ENCODE measurements at regions not wholly inside any gene's neighbourhood (a gene's known extent, or its start where the extent isn't known, plus 50 kb on each side); places are given as distances from the start of the nearest gene placed in this dataset.

DNA sequence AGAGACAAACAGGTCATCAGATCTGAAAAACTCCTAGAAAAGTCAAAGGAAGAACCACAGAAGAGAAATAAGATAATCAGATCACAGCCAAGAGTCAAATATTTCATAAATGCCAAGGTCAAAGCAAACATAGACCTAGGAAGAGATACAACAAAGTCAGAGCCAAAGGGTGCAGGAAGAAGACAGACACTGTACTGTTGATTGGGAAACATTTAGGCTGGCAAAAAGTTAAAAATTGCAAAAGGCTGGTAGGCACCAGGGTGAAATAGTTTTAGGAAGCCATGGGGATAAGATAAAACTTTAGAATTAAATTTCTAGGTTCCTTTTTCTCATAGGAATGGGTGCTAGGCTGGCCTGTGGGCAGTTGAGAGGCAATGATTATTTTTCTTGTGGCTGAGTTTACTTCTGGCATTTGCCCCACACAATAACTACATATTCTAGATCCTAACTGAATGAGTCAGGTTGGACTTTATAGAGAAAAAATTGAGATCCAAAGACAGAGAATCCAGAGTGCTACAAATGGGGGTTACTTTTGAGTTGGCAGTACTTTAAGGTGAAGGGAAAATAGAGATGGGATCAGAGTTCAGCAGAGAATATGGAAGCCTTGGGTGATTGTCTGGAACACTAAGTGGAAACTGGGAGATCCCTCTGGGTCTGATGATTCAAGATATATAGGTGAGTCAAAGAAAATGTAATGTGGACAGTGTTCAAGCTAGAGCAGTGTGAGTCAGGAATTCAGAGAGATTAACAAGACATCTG lies 215.5 kb downstream of the C12orf50 start:
- no peak overlapping the region for H3K4me3 ChIP-seq (ENCODE audit: low read length)
- DNase-seq (ENCODE audit: low read depth): peak; percentile 87
- TF ChIP-seq, protein P1, sequence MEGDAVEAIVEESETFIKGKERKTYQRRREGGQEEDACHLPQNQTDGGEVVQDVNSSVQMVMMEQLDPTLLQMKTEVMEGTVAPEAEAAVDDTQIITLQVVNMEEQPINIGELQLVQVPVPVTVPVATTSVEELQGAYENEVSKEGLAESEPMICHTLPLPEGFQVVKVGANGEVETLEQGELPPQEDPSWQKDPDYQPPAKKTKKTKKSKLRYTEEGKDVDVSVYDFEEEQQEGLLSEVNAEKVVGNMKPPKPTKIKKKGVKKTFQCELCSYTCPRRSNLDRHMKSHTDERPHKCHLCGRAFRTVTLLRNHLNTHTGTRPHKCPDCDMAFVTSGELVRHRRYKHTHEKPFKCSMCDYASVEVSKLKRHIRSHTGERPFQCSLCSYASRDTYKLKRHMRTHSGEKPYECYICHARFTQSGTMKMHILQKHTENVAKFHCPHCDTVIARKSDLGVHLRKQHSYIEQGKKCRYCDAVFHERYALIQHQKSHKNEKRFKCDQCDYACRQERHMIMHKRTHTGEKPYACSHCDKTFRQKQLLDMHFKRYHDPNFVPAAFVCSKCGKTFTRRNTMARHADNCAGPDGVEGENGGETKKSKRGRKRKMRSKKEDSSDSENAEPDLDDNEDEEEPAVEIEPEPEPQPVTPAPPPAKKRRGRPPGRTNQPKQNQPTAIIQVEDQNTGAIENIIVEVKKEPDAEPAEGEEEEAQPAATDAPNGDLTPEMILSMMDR (IDR thresholded peaks at IDR 0.05; ENCODE audit: insufficient read depth, low read depth, low read length, missing control alignments): no peak

GRCh38 chr12:87812681-87813080 lies 216.5 kb downstream of the C12orf50 start:
- DNase-seq (ENCODE audit: low read depth): no peak
- TF ChIP-seq, protein P1 (IDR thresholded peaks at IDR 0.05; ENCODE audit: insufficient read depth, low read depth, low read length, missing control alignments): no peak
- no peak overlapping the region for H3K4me3 ChIP-seq (ENCODE audit: low read length)

- no peak overlapping the region for H3K4me3 ChIP-seq (ENCODE audit: low read length)
- TF ChIP-seq, protein P1 (IDR thresholded peaks at IDR 0.05; ENCODE audit: insufficient read depth, low read depth, low read length, missing control alignments): no peak
- peak; percentile 26 for DNase-seq (ENCODE audit: low read depth)
These were observed 217.2 kb downstream of the C12orf50 start for GRCh38 chr12:87812030-87812429.

DNA sequence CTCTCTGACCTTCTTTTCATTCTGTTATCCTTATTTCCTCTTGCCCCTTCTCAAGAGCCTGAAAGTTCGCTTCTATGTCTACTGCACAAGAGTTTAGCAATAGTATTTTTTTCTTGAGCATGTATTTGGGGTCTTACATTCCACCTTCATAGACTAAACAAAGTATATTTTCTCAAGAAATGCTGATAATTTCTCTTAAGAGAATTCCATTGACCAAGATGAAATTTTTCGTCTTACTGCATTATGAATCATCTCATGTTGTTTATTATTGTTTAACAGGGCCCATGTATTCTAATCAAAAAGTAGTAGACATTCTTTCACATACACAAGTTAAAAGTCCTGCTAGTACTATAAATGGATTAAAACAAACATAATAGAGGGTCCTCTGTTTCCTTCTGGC lies 219.3 kb downstream of the C12orf50 start:
- TF ChIP-seq, protein P1 (IDR thresholded peaks at IDR 0.05; ENCODE audit: insufficient read depth, low read depth, low read length, missing control alignments): no peak
- no peak overlapping the region for H3K4me3 ChIP-seq (ENCODE audit: low read length)
- no peak for DNase-seq (ENCODE audit: low read depth)

GRCh38 chr12:87807086-87807485 lies 222.1 kb downstream of the C12orf50 start:
- DNase-seq (ENCODE audit: low read depth): no peak
- TF ChIP-seq, protein P1 (IDR thresholded peaks at IDR 0.05; ENCODE audit: insufficient read depth, low read depth, low read length, missing control alignments): no peak
- no peak overlapping the region for H3K4me3 ChIP-seq (ENCODE audit: low read length)

GRCh38 chr12:87806310-87806709 lies 222.9 kb downstream of the C12orf50 start:
- TF ChIP-seq, protein P1 (IDR thresholded peaks at IDR 0.05; ENCODE audit: insufficient read depth, low read depth, low read length, missing control alignments): no peak
- peak; percentile 59 for DNase-seq (ENCODE audit: low read depth)
- H3K4me3 ChIP-seq (ENCODE audit: low read length): no peak overlapping the region

DNA sequence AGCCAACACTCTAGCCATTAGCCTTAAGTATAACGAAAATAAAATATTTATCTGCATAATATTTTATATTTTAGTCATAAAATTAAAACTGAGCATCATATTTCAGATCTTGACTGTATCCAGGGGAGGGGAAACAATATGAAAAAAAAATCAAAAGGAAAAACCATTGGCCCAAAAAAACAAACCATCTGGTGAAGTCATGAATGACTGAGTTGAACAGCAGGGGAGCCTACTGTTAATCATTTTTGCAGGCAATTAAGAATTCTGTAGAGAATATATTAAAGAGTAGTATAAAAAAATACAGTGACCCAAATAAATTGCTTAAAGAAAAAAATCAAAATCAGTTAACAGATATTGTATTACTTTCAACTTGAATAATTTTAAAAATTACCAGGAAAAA lies 224.8 kb downstream of the C12orf50 start:
- TF ChIP-seq, protein P1 (IDR thresholded peaks at IDR 0.05; ENCODE audit: insufficient read depth, low read depth, low read length, missing control alignments): no peak
- DNase-seq (ENCODE audit: low read depth): no peak
- H3K4me3 ChIP-seq (ENCODE audit: low read length): no peak overlapping the region
